H1 (cell line): ENCODE measurements at regions not wholly inside any gene's neighbourhood (a gene's known extent, or its start where the extent isn't known, plus 50 kb on each side); places are given as distances from the start of the nearest gene placed in this dataset.

ENCODE experiments used
- CTCF ChIA-PET: fragments of 300-600 bp; sonication (Branson Sonifier 250); formaldehyde crosslinking; loops from one replicate; lab custom pipeline; 2021; ENCODE audit not compliant: partially characterized antibody; lab: Charles Lee
- POLR2A ChIA-PET: fragments of 300-600 bp; sonication (Branson Sonifier 250); formaldehyde crosslinking; loops from one replicate; lab custom pipeline; 2021; ENCODE audit warnings: inconsistent platforms; ENCODE audit not compliant: partially characterized antibody; lab: Charles Lee
- DNase-seq, 2 experiments: peaks; one replicate each; pipeline versions ENCODE4 v3.0.0 to v3.0.0-alpha.2; 2010 to 2022; ENCODE audit warnings: low spot score in 2 of 2, low read depth in 1 of 2, mixed read lengths in 1 of 2
- FAIRE-seq: peaks from 2 replicates; lab custom pipeline; 2011; peaks lifted over from hg19 to GRCh38; lab: Jason Lieb, UNC
- H2AFZ ChIP-seq: 2 replicates; pipeline ENCODE4 v1.8.1; 2012; ENCODE audit warnings: low read length, inconsistent platforms
- H2AK5ac ChIP-seq: 2 replicates; pipeline ENCODE4 v1.6.1; 2013; ENCODE audit warnings: low read depth, low read length
- H2BK120ac ChIP-seq: replicated peaks from 2 replicates; pipeline ENCODE3; 2013; ENCODE audit warnings: low read depth, low read length, inconsistent platforms
- H2BK12ac ChIP-seq: 2 replicates; pipeline ENCODE4 v1.6.1; 2013; ENCODE audit warnings: low read depth, low read length
- H2BK15ac ChIP-seq: 2 replicates; pipeline ENCODE4 v1.6.1; 2013; ENCODE audit warnings: low read length
- H2BK20ac ChIP-seq: 2 replicates; pipeline ENCODE4 v1.6.1; 2013; ENCODE audit warnings: low read length
- H2BK5ac ChIP-seq: 2 replicates; pipeline ENCODE4 v1.6.1; 2013; ENCODE audit warnings: low read depth, low read length
- H3K14ac ChIP-seq: 2 replicates; pipeline ENCODE4 v1.6.1; 2013; ENCODE audit warnings: inconsistent platforms; ENCODE audit not compliant: insufficient read length
- H3K18ac ChIP-seq: 2 replicates; pipeline ENCODE4 v1.6.1; 2013; ENCODE audit warnings: low read length; ENCODE audit errors: extremely low read depth
- H3K23ac ChIP-seq: 2 replicates; pipeline ENCODE4 v1.6.1; 2013; ENCODE audit warnings: inconsistent platforms; ENCODE audit not compliant: insufficient read length
- H3K23me2 ChIP-seq: 2 replicates; pipeline ENCODE4 v1.6.1; 2013; ENCODE audit warnings: low read depth, low read length
- H3K27ac ChIP-seq: 2 replicates; pipeline ENCODE4 v1.6.1; 2011; ENCODE audit warnings: low read depth, low read length, inconsistent platforms
- H3K27me3 ChIP-seq, 4 experiments: replicated peaks in 1 of 4; 1 replicate in 1 of 4; 2 replicates in 3 of 4; pipeline versions ENCODE4 v1.6.1 to v1.8.1; 2011 to 2013; ENCODE audit warnings: low read length in 3 of 4, mild to moderate bottlenecking in 3 of 4, inconsistent platforms in 2 of 4, mixed read lengths in 2 of 4, moderate library complexity in 1 of 4; ENCODE audit not compliant: control insufficient read depth in 3 of 4, insufficient read depth in 3 of 4; ENCODE audit errors: extremely low read depth in 1 of 4
- H3K36me3 ChIP-seq, 4 experiments: 2 replicates each; pipeline versions ENCODE4 v1.6.1 to v1.8.1; 2011 to 2013; ENCODE audit warnings: mild to moderate bottlenecking in 4 of 4, low read length in 3 of 4, moderate library complexity in 2 of 4, control low read depth in 1 of 4, inconsistent platforms in 1 of 4; ENCODE audit not compliant: insufficient read depth in 4 of 4, control insufficient read depth in 2 of 4
- H3K4ac ChIP-seq: replicated peaks from 2 replicates; pipeline ENCODE3; 2013; ENCODE audit warnings: low read length, low read depth, mixed read lengths, inconsistent platforms; ENCODE audit not compliant: insufficient read length
- H3K4me1 ChIP-seq, 4 experiments: replicated peaks in 1 of 4; 1 replicate in 1 of 4; 2 replicates in 3 of 4; pipeline versions ENCODE4 v1.6.1 to v1.8.1; 2011 to 2013; ENCODE audit warnings: low read length in 3 of 4, inconsistent platforms in 2 of 4, mixed read lengths in 1 of 4; ENCODE audit not compliant: insufficient read depth in 4 of 4, control insufficient read depth in 3 of 4
- H3K4me2 ChIP-seq, 2 experiments: 2 replicates each; pipeline versions ENCODE4 v1.6.1 to v1.8.1; 2011 to 2013; ENCODE audit warnings: low read depth in 2 of 2, low read length in 2 of 2, control low read depth in 1 of 2, inconsistent platforms in 1 of 2, mild to moderate bottlenecking in 1 of 2; ENCODE audit not compliant: insufficient read depth in 1 of 2
- H3K4me3 ChIP-seq, 4 experiments: fragments of 200-600, 300-600 bp in 1 of 4; sonication (generic), shearing (Covaris generic), sonication (Bioruptor Twin) in 1 of 4; 2 replicates each; pipeline versions ENCODE4 v1.5.1 to v1.8.1; 2011 to 2016; ENCODE audit warnings: low read length in 4 of 4, low read depth in 3 of 4, control low read depth in 2 of 4, inconsistent platforms in 2 of 4, mild to moderate bottlenecking in 2 of 4, mixed read lengths in 1 of 4, moderate library complexity in 1 of 4; ENCODE audit not compliant: insufficient read depth in 2 of 4; ENCODE audit errors: extremely low read depth in 1 of 4
- H3K56ac ChIP-seq: replicated peaks from 2 replicates; pipeline ENCODE3; 2013; ENCODE audit warnings: low read depth, mild to moderate bottlenecking, mixed read lengths, low read length, inconsistent platforms; ENCODE audit not compliant: insufficient read length
- H3K79me1 ChIP-seq: 2 replicates; pipeline ENCODE4 v1.6.1; 2013; ENCODE audit warnings: low read depth, low read length, control low read depth
- H3K79me2 ChIP-seq, 2 experiments: 2 replicates each; pipeline versions ENCODE4 v1.6.1 to v1.8.1; 2012 to 2013; ENCODE audit warnings: low read length in 2 of 2, mild to moderate bottlenecking in 2 of 2, inconsistent platforms in 1 of 2; ENCODE audit not compliant: insufficient read depth in 2 of 2, control insufficient read depth in 1 of 2
- H3K9ac ChIP-seq, 4 experiments: replicated peaks in 1 of 4; 1 replicate in 1 of 4; 2 replicates in 3 of 4; pipeline versions ENCODE4 v1.6.1 to v1.8.1; 2011 to 2013; ENCODE audit warnings: low read depth in 3 of 4, low read length in 3 of 4, control low read depth in 2 of 4, mild to moderate bottlenecking in 2 of 4, moderate library complexity in 2 of 4, inconsistent platforms in 1 of 4; ENCODE audit errors: extremely low read depth in 1 of 4
- H3K9me3 ChIP-seq, 2 experiments: 2 replicates each; pipeline versions ENCODE4 v1.6.1 to v1.8.1; 2012 to 2013; ENCODE audit warnings: mild to moderate bottlenecking in 2 of 2, moderate library complexity in 2 of 2, control low read depth in 1 of 2, inconsistent platforms in 1 of 2, low read depth in 1 of 2, low read length in 1 of 2, mixed read lengths in 1 of 2; ENCODE audit not compliant: insufficient read depth in 2 of 2
- H4K20me1 ChIP-seq, 2 experiments: replicated peaks in 1 of 2; 2 replicates each; pipeline versions ENCODE3 to v1.8.1; 2011 to 2013; ENCODE audit warnings: inconsistent platforms in 2 of 2, low read length in 2 of 2, mild to moderate bottlenecking in 1 of 2; ENCODE audit not compliant: insufficient read depth in 2 of 2, control insufficient read depth in 1 of 2
- H4K5ac ChIP-seq: 2 replicates; pipeline ENCODE4 v1.6.1; 2013; ENCODE audit warnings: low read length, low read depth, mixed read lengths, inconsistent platforms; ENCODE audit not compliant: insufficient read length
- H4K8ac ChIP-seq: 2 replicates; pipeline ENCODE4 v1.8.0; 2013; ENCODE audit warnings: mild to moderate bottlenecking, moderate library complexity, low read length, inconsistent platforms; ENCODE audit not compliant: insufficient read depth; ENCODE audit errors: extremely low read depth
- H4K91ac ChIP-seq: replicated peaks from 2 replicates; pipeline ENCODE3; 2013; ENCODE audit warnings: low read length, mixed read lengths, inconsistent platforms; ENCODE audit not compliant: insufficient read length
- BCL11A ChIP-seq, 2 experiments: IDR thresholded peaks; one replicate each; pipeline ENCODE4 v1.6.1; 2011; ENCODE audit warnings: low read depth in 2 of 2, low read length in 2 of 2, mild to moderate bottlenecking in 2 of 2
- CHD1 ChIP-seq: IDR thresholded peaks from 2 replicates; pipeline ENCODE4 v1.6.1; 2012; ENCODE audit warnings: low read depth, low read length, improper control_type of control experiment
- CTBP2 ChIP-seq: IDR thresholded peaks from 2 replicates; pipeline ENCODE4 v1.7.0; 2011; ENCODE audit warnings: borderline replicate concordance, mild to moderate bottlenecking, moderate library complexity, mixed read lengths, low read length; ENCODE audit not compliant: insufficient read depth, insufficient read length
- EZH2 ChIP-seq: fragments of 200-600 bp; sonication (generic); IDR thresholded peaks from 2 replicates; pipeline ENCODE4 v1.7.1; 2012; ENCODE audit warnings: low read depth, mild to moderate bottlenecking, moderate library complexity, low read length, inconsistent platforms; ENCODE audit not compliant: severe bottlenecking
- FOSL1 ChIP-seq: IDR thresholded peaks from 2 replicates; pipeline ENCODE4 v1.6.1; 2011; ENCODE audit warnings: mild to moderate bottlenecking, low read depth, low read length, moderate library complexity; ENCODE audit not compliant: insufficient read depth
- JUN ChIP-seq: IDR thresholded peaks from 2 replicates; pipeline ENCODE4 v1.6.1; 2011; ENCODE audit warnings: low read depth, mild to moderate bottlenecking, improper control_type of control experiment, low read length
- KDM1A ChIP-seq: fragments of 200-600, 300-600 bp; sonication (generic); IDR thresholded peaks from 2 replicates; pipeline ENCODE4 v1.7.1; 2016; ENCODE audit warnings: mild to moderate bottlenecking, low read length, borderline replicate concordance
- KDM5A ChIP-seq: fragments of 200-600 bp; IDR thresholded peaks from 2 replicates; pipeline ENCODE4 v1.7.1; 2012; ENCODE audit warnings: mild to moderate bottlenecking, low read length, inconsistent platforms, mixed read lengths
- NANOG ChIP-seq: IDR thresholded peaks from 2 replicates; pipeline ENCODE4 v1.6.1; 2011; ENCODE audit warnings: low read length, low read depth, mild to moderate bottlenecking, inconsistent platforms; ENCODE audit not compliant: insufficient read depth, poor library complexity, severe bottlenecking
- RNF2 ChIP-seq: fragments of 200-900, 300-1000 bp; sonication (generic); IDR thresholded peaks from 2 replicates; pipeline ENCODE4 v1.7.1; 2016; ENCODE audit warnings: borderline replicate concordance, low read depth, mild to moderate bottlenecking, antibody characterized with exemption, low read length; ENCODE audit not compliant: poor library complexity, severe bottlenecking; ENCODE audit errors: missing control alignments
- SAP30 ChIP-seq: fragments of 300-600 bp; sonication (generic); IDR thresholded peaks from 2 replicates; pipeline ENCODE4 v1.7.1; 2012; ENCODE audit warnings: low read length, moderate library complexity, mild to moderate bottlenecking, inconsistent platforms; ENCODE audit not compliant: insufficient read depth, insufficient replicate concordance
- SP1 ChIP-seq: IDR thresholded peaks from 2 replicates; pipeline ENCODE4 v1.6.1; 2011; ENCODE audit warnings: low read depth, low read length
- SP2 ChIP-seq: IDR thresholded peaks from 2 replicates; pipeline ENCODE4 v1.6.1; 2012; ENCODE audit warnings: mild to moderate bottlenecking, low read length, inconsistent platforms
- TBP ChIP-seq: IDR thresholded peaks from 2 replicates; pipeline ENCODE4 v1.6.1; 2011; ENCODE audit warnings: low read depth, low read length, improper control_type of control experiment
- ZNF274 ChIP-seq: IDR thresholded peaks from 2 replicates; pipeline ENCODE4 v1.7.0; 2012; ENCODE audit warnings: low read length, borderline replicate concordance; ENCODE audit errors: extremely low read depth
- TF ChIP-seq, protein P1 (sequence below): IDR thresholded peaks from 2 replicates; pipeline ENCODE4 v1.6.1; 2012; ENCODE audit warnings: inconsistent platforms

- no peak overlapping the region for H2BK15ac ChIP-seq
- H3K27ac ChIP-seq: no peak overlapping the region
- no peaks in the 10 kb centered on the region; the same call in 1 of the 2 replicates for H3K23me2 ChIP-seq
- H3K9ac ChIP-seq: no peak overlapping the region
- H4K91ac ChIP-seq: no peak overlapping the region
- no peak overlapping the region for H3K4me3 ChIP-seq
- no peak overlapping the region for H2BK120ac ChIP-seq
- no peaks in the 10 kb centered on the region for H3K79me1 ChIP-seq
- no peak overlapping the region for H2BK20ac ChIP-seq
- no peaks in the 10 kb centered on the region for H3K79me2 ChIP-seq
- no peak overlapping the region for H3K4me2 ChIP-seq
- no peaks in the 10 kb centered on the region for H3K4me1 ChIP-seq
- no peaks in the 10 kb centered on the region for H3K36me3 ChIP-seq
- H2BK5ac ChIP-seq: no peak overlapping the region
- no peak overlapping the region for H3K14ac ChIP-seq
- no peak for DNase-seq
- no peak overlapping the region for H3K56ac ChIP-seq
- ChIA-PET CTCF (no interaction called here), POLR2A (no interaction called here)
- H4K8ac ChIP-seq: no peak overlapping the region
- no peaks in the 10 kb centered on the region for H3K27me3 ChIP-seq
- FAIRE-seq: no peak
- no peak overlapping the region for H3K18ac ChIP-seq
- H2AK5ac ChIP-seq: no peak overlapping the region
- H3K9me3 ChIP-seq: no peaks in the 10 kb centered on the region
- H2BK12ac ChIP-seq: no peak overlapping the region
- H4K5ac ChIP-seq: no peak overlapping the region
- H4K20me1 ChIP-seq: no peaks in the 10 kb centered on the region
- H3K23ac ChIP-seq: no peak overlapping the region
- no peak overlapping the region for H2AFZ ChIP-seq
- H3K4ac ChIP-seq: no peak overlapping the region
- no peak for TF ChIP-seq SAP30
- TF ChIP-seq KDM5A: no peak
- no peak for TF ChIP-seq EZH2
- TF ChIP-seq BCL11A (IDR thresholded peaks at IDR 0.05; ENCODE audit: low read depth in 2 of 2, low read length in 2 of 2): no peak
- no peak for TF ChIP-seq CTBP2
- no peak for TF ChIP-seq SP1
- no peak for TF ChIP-seq NANOG
- no peak for TF ChIP-seq FOSL1
- TF ChIP-seq, protein P1, sequence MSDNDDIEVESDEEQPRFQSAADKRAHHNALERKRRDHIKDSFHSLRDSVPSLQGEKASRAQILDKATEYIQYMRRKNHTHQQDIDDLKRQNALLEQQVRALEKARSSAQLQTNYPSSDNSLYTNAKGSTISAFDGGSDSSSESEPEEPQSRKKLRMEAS: no peak
- no peak for TF ChIP-seq RNF2
- no peak for TF ChIP-seq TBP
- no peak for TF ChIP-seq JUN
- no peak for TF ChIP-seq SP2
- TF ChIP-seq KDM1A: no peak
- TF ChIP-seq ZNF274: no peak
- no peak for TF ChIP-seq CHD1
Measured at GRCh38 chr13:72005455-72005854, 138.5 kb upstream of the DACH1 start.
